ENCODE measurements at regions not wholly inside any gene's neighbourhood (a gene's known extent, or its start where the extent isn't known, plus 50 kb on each side); places are given as distances from the start of the nearest gene placed in this dataset.

- H3K9me3 ChIP-seq (ENCODE audit: insufficient read depth, low read length), result no peaks in the 10 kb centered on the region
- H3K27me3 ChIP-seq (ENCODE audit: low read depth, low read length), result no peaks in the 10 kb centered on the region
- no peak overlapping the region for H3K9ac ChIP-seq (ENCODE audit: low read length)
- TF ChIP-seq EZH2phosphoT487 (IDR thresholded peaks at IDR 0.05; ENCODE audit: low read depth) (no peak), CTCF (IDR thresholded peaks at IDR 0.05; ENCODE audit: low read depth, low read length) (no peak)
- no peak overlapping the region for H3K4me2 ChIP-seq (ENCODE audit: low read length)
- H3K36me3 ChIP-seq (replicated peaks; ENCODE audit: low read depth, low read length), result no peaks in the 10 kb centered on the region
- H3K79me2 ChIP-seq (ENCODE audit: low read length), result no peaks in the 10 kb centered on the region
- no peak overlapping the region for H2AFZ ChIP-seq (ENCODE audit: low read depth, low read length)
- no peak overlapping the region for H3K4me3 ChIP-seq (ENCODE audit: low read length)
- H4K20me1 ChIP-seq (ENCODE audit: insufficient read depth, low read length), result no peaks in the 10 kb centered on the region
- H3K4me1 ChIP-seq (ENCODE audit: low read length), result no peaks in the 10 kb centered on the region
- no peak overlapping the region for H3K27ac ChIP-seq (ENCODE audit: low read length)
Measured at GRCh38 chr6:23630726-23631635, 495.0 kb upstream of the NRSN1 start.

- no peaks in the 10 kb centered on the region for H3K79me2 ChIP-seq (ENCODE audit: low read length)
- H3K9me3 ChIP-seq (ENCODE audit: insufficient read depth, low read length), result no peaks in the 10 kb centered on the region
- H3K36me3 ChIP-seq (replicated peaks; ENCODE audit: low read depth, low read length), result no peaks in the 10 kb centered on the region
- no peaks in the 10 kb centered on the region for H3K4me1 ChIP-seq (ENCODE audit: low read length)
- no peak overlapping the region for H3K4me3 ChIP-seq (ENCODE audit: low read length)
- no peaks in the 10 kb centered on the region for H4K20me1 ChIP-seq (ENCODE audit: insufficient read depth, low read length)
- no peak for TF ChIP-seq CTCF (IDR thresholded peaks at IDR 0.05; ENCODE audit: low read depth, low read length)
- TF ChIP-seq EZH2phosphoT487 (IDR thresholded peaks at IDR 0.05; ENCODE audit: low read depth), result no peak
- no peak overlapping the region for H3K4me2 ChIP-seq (ENCODE audit: low read length)
- H2AFZ ChIP-seq (ENCODE audit: low read depth, low read length), result no peak overlapping the region
- H3K27me3 ChIP-seq (ENCODE audit: low read depth, low read length), result no peaks in the 10 kb centered on the region
- no peak overlapping the region for H3K27ac ChIP-seq (ENCODE audit: low read length)
- no peak overlapping the region for H3K9ac ChIP-seq (ENCODE audit: low read length)
Measured at GRCh38 chr6:23633996-23634395, 492.0 kb upstream of the NRSN1 start.

GRCh38 chr6:23635150-23635549 is 490.9 kb upstream of the NRSN1 start:
- H2AFZ ChIP-seq (ENCODE audit: low read depth, low read length), result no peak overlapping the region
- H3K4me1 ChIP-seq (ENCODE audit: low read length), result no peaks in the 10 kb centered on the region
- H3K27me3 ChIP-seq (ENCODE audit: low read depth, low read length), result no peaks in the 10 kb centered on the region
- no peak overlapping the region for H3K9ac ChIP-seq (ENCODE audit: low read length)
- no peaks in the 10 kb centered on the region for H3K9me3 ChIP-seq (ENCODE audit: insufficient read depth, low read length)
- no peaks in the 10 kb centered on the region for H4K20me1 ChIP-seq (ENCODE audit: insufficient read depth, low read length)
- H3K79me2 ChIP-seq (ENCODE audit: low read length), result no peaks in the 10 kb centered on the region
- H3K4me3 ChIP-seq (ENCODE audit: low read length), result no peak overlapping the region
- no peaks in the 10 kb centered on the region for H3K36me3 ChIP-seq (replicated peaks; ENCODE audit: low read depth, low read length)
- TF ChIP-seq CTCF (IDR thresholded peaks at IDR 0.05; ENCODE audit: low read depth, low read length) (no peak), EZH2phosphoT487 (IDR thresholded peaks at IDR 0.05; ENCODE audit: low read depth) (no peak)
- H3K27ac ChIP-seq (ENCODE audit: low read length), result no peak overlapping the region
- H3K4me2 ChIP-seq (ENCODE audit: low read length), result no peak overlapping the region

DNA sequence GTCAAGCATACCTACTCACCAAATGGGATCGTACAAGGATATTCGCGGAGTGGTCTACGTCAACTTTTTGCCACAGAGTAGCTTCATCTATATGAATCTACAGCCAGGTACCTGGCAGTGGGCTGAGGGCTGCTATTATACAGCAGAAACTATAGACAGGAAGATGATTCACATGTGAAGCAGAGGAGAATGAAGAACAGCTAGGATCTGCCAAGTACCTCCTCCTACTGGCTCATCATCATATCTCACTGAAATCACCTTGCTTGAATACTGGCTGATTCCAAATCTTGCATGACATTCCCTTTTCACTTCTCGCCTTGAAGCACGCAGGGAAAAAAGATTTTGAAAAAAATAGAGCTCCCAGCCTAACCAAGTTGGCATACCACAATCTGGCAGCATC is 488.7 kb upstream of the NRSN1 start:
- Histone ChIP-seq H3K9me3 (ENCODE audit: insufficient read depth, low read length) (no peaks in the 10 kb centered on the region), H2AFZ (ENCODE audit: low read depth, low read length) (no peak overlapping the region), H3K4me1 (ENCODE audit: low read length) (no peaks in the 10 kb centered on the region), H3K4me3 (ENCODE audit: low read length) (no peak overlapping the region), H3K79me2 (ENCODE audit: low read length) (no peaks in the 10 kb centered on the region), H3K27ac (ENCODE audit: low read length) (no peak overlapping the region), H3K4me2 (ENCODE audit: low read length) (no peak overlapping the region), H3K36me3 (replicated peaks; ENCODE audit: low read depth, low read length) (no peaks in the 10 kb centered on the region), H3K27me3 (ENCODE audit: low read depth, low read length) (no peaks in the 10 kb centered on the region), H3K9ac (ENCODE audit: low read length) (no peak overlapping the region), H4K20me1 (ENCODE audit: insufficient read depth, low read length) (no peaks in the 10 kb centered on the region)
- TF ChIP-seq EZH2phosphoT487 (IDR thresholded peaks at IDR 0.05; ENCODE audit: low read depth), result no peak
- TF ChIP-seq CTCF (IDR thresholded peaks at IDR 0.05; ENCODE audit: low read depth, low read length), result no peak

Measured in OCI-LY3 (cell line).